Skin epidermis (tissue), 12 donors: ENCODE measurements at regions not wholly inside any gene's neighbourhood (a gene's known extent, or its start where the extent isn't known, plus 50 kb on each side); places are given as distances from the start of the nearest gene placed in this dataset.

Source experiments
- H3K27ac ChIP-seq, 21 experiments: fragments of 200-600 bp; sonication (generic) in 11 of 21; one replicate each; pipeline ENCODE4 v1.5.0; 2020; ENCODE audit warnings: mild to moderate bottlenecking in 3 of 21, inconsistent platforms in 2 of 21, moderate library complexity in 2 of 21
- H3K4me3 ChIP-seq, 7 experiments: fragments of 200-600 bp; sonication (generic) in 2 of 7; one replicate each; pipeline ENCODE4 v1.5.0; 2020; ENCODE audit warnings: inconsistent platforms in 2 of 7, mild to moderate bottlenecking in 2 of 7, moderate library complexity in 1 of 7

- H3K4me3 ChIP-seq: no peak overlapping the region
- H3K27ac ChIP-seq: peak overlapping the region in 7 of 21 experiments; percentile 10 to 58 (median 45)
Observed at GRCh38 chr16:85372627-85373372, 240.3 kb upstream of the GSE1 start.

GRCh38 chr16:85373741-85374570 is 239.2 kb upstream of the GSE1 start:
- Histone ChIP-seq H3K27ac (peak overlapping the region in 1 of 21 experiments; percentile 54), H3K4me3 (no peak overlapping the region)

- no peak overlapping the region for H3K4me3 ChIP-seq
- no peak overlapping the region for H3K27ac ChIP-seq
Observed at GRCh38 chr16:85374571-85374872, 238.6 kb upstream of the GSE1 start.

- peak overlapping the region in 1 of 21 experiments; percentile 65 for H3K27ac ChIP-seq
Observed at GRCh38 chr16:85375282-85375681, 237.8 kb upstream of the GSE1 start.

GRCh38 chr16:85376292-85377095 is 236.6 kb upstream of the GSE1 start:
- no peak overlapping the region for H3K4me3 ChIP-seq
- peak overlapping the region in 7 of 21 experiments; percentile 10 to 65 (median 28) for H3K27ac ChIP-seq

More at GRCh38 chr16:85375282-85375681, 237.8 kb upstream of the GSE1 start:
- no peak overlapping the region for H3K4me3 ChIP-seq

- Histone ChIP-seq H3K27ac (no peak overlapping the region), H3K4me3 (no peak overlapping the region)
Observed at GRCh38 chr16:85377388-85378144, 235.6 kb upstream of the GSE1 start.

- no peak overlapping the region for H3K4me3 ChIP-seq
- H3K27ac ChIP-seq: no peak overlapping the region
Observed at GRCh38 chr16:85378145-85379040, 234.7 kb upstream of the GSE1 start.

GRCh38 chr16:85379041-85380001 is 233.8 kb upstream of the GSE1 start:
- H3K4me3 ChIP-seq: no peak overlapping the region
- peak overlapping the region in 1 of 21 experiments; percentile 5 for H3K27ac ChIP-seq

- peak overlapping the region in 1 of 21 experiments; percentile 5 for H3K27ac ChIP-seq
- H3K4me3 ChIP-seq: no peak overlapping the region
Observed at GRCh38 chr16:85380002-85380395, 233.1 kb upstream of the GSE1 start.

- peak overlapping the region in 1 of 21 experiments; percentile 24 for H3K27ac ChIP-seq
- no peak overlapping the region for H3K4me3 ChIP-seq
Observed at GRCh38 chr16:85380905-85381737, 232.0 kb upstream of the GSE1 start.

- H3K27ac ChIP-seq: peak overlapping the region in 3 of 21 experiments; percentile 14 to 24 (median 20)
Observed at GRCh38 chr16:85381738-85382592, 231.2 kb upstream of the GSE1 start.

GRCh38 chr16:85382717-85383118 is 230.4 kb upstream of the GSE1 start:
- no peak overlapping the region for H3K4me3 ChIP-seq

More at GRCh38 chr16:85381738-85382592, 231.2 kb upstream of the GSE1 start:
- H3K4me3 ChIP-seq: no peak overlapping the region

GRCh38 chr16:85383836-85384832 is 229.0 kb upstream of the GSE1 start:
- no peak overlapping the region for H3K4me3 ChIP-seq
- peak overlapping the region in 9 of 21 experiments; percentile 8 to 65 (median 47) for H3K27ac ChIP-seq

More at GRCh38 chr16:85382717-85383118, 230.4 kb upstream of the GSE1 start:
- no peak overlapping the region for H3K27ac ChIP-seq

- peak overlapping the region in 10 of 21 experiments; percentile 5 to 55 (median 46) for H3K27ac ChIP-seq
- H3K4me3 ChIP-seq: no peak overlapping the region
Observed at GRCh38 chr16:85384833-85385462, 228.2 kb upstream of the GSE1 start.
